ENCODE measurements at regions not wholly inside any gene's neighbourhood (a gene's known extent, or its start where the extent isn't known, plus 50 kb on each side); places are given as distances from the start of the nearest gene placed in this dataset.
A peak's percentile ranks its signal among the peaks of the same experiment; 100 is the strongest.

- Histone ChIP-seq H3K9me3 (no peaks in the 10 kb centered on the region), H3K27me3 (no peaks in the 10 kb centered on the region), H3K36me3 (no peaks in the 10 kb centered on the region), H3K4me3 (ENCODE audit: low read depth, low read length) (no peak overlapping the region), H3K4me1 (peaks cover 19% of the 10 kb centered on the region)
- TF ChIP-seq, protein P1, sequence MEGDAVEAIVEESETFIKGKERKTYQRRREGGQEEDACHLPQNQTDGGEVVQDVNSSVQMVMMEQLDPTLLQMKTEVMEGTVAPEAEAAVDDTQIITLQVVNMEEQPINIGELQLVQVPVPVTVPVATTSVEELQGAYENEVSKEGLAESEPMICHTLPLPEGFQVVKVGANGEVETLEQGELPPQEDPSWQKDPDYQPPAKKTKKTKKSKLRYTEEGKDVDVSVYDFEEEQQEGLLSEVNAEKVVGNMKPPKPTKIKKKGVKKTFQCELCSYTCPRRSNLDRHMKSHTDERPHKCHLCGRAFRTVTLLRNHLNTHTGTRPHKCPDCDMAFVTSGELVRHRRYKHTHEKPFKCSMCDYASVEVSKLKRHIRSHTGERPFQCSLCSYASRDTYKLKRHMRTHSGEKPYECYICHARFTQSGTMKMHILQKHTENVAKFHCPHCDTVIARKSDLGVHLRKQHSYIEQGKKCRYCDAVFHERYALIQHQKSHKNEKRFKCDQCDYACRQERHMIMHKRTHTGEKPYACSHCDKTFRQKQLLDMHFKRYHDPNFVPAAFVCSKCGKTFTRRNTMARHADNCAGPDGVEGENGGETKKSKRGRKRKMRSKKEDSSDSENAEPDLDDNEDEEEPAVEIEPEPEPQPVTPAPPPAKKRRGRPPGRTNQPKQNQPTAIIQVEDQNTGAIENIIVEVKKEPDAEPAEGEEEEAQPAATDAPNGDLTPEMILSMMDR (IDR thresholded peaks at IDR 0.05; ENCODE audit: low read depth, low read length): no peak
- no peak for DNase-seq
Measured at GRCh38 chr12:43284486-43285158, 267.4 kb downstream of the ADAMTS20 start.

DNA sequence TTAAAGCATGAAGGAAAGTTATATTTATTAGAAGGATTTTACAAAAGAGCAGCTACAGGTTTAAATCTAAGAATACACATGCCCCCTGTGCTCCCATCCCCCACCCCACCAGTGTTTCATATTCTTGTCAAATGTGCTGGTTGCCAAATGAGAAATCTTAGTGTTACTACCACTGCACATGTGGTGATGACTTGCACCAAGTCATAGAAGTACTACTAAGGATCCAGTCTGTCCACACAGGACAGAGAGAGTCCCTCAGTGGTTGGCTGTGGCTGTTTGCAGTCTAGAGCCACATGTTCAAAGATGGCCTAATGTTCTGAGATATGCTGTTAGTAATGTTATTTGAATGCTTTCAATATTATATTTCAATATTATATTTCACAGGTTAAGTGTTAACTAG lies 268.8 kb downstream of the ADAMTS20 start:
- DNase-seq: no peak
- no peak overlapping the region for H3K4me3 ChIP-seq (ENCODE audit: low read depth, low read length)
- TF ChIP-seq, protein P1 (IDR thresholded peaks at IDR 0.05; ENCODE audit: low read depth, low read length): no peak
- H3K9me3 ChIP-seq: no peaks in the 10 kb centered on the region
- H3K36me3 ChIP-seq: no peaks in the 10 kb centered on the region
- no peaks in the 10 kb centered on the region for H3K27me3 ChIP-seq
- H3K4me1 ChIP-seq: peaks cover 19% of the 10 kb centered on the region

DNA sequence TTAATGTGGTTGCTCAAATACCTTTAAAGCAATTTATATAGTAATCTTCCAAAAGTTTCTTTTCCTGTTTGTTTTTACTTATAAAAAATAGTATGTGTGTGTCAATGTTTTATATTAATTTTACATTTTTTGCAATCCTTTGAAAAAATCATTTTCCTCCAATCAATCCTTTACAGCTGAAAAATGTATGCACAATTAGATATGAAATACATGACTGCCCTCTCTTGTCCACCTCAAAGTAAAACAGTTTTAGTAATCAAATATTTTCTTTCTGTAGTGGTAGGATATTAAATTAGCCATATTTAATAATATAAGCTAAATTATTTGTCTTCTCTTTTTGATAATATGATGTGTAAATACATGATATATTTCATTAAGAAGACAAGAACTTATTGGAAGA lies 269.9 kb downstream of the ADAMTS20 start:
- Histone ChIP-seq H3K9me3 (no peaks in the 10 kb centered on the region), H3K4me1 (peaks cover 12% of the 10 kb centered on the region), H3K27me3 (no peaks in the 10 kb centered on the region), H3K4me3 (ENCODE audit: low read depth, low read length) (no peak overlapping the region), H3K36me3 (no peaks in the 10 kb centered on the region)
- DNase-seq: no peak
- TF ChIP-seq, protein P1 (IDR thresholded peaks at IDR 0.05; ENCODE audit: low read depth, low read length): peak; percentile 47; the same call in 1 of the 2 replicates

- peaks cover 9% of the 10 kb centered on the region for H3K4me1 ChIP-seq
- H3K27me3 ChIP-seq: no peaks in the 10 kb centered on the region
- peak; percentile 20 for DNase-seq
- no peaks in the 10 kb centered on the region for H3K9me3 ChIP-seq
- H3K36me3 ChIP-seq: no peaks in the 10 kb centered on the region
- no peak overlapping the region for H3K4me3 ChIP-seq (ENCODE audit: low read depth, low read length)
- TF ChIP-seq, protein P1 (IDR thresholded peaks at IDR 0.05; ENCODE audit: low read depth, low read length): no peak
Measured at GRCh38 chr12:43281563-43281962, 270.4 kb downstream of the ADAMTS20 start.

GRCh38 chr12:43278541-43278832 lies 273.5 kb downstream of the ADAMTS20 start:
- no peaks in the 10 kb centered on the region for H3K36me3 ChIP-seq
- no peaks in the 10 kb centered on the region for H3K27me3 ChIP-seq
- H3K9me3 ChIP-seq: no peaks in the 10 kb centered on the region
- H3K4me1 ChIP-seq: peaks cover 9% of the 10 kb centered on the region
- TF ChIP-seq, protein P1 (IDR thresholded peaks at IDR 0.05; ENCODE audit: low read depth, low read length): no peak
- no peak overlapping the region for H3K4me3 ChIP-seq (ENCODE audit: low read depth, low read length)
- no peak for DNase-seq

GRCh38 chr12:43277651-43278540 lies 274.1 kb downstream of the ADAMTS20 start:
- Histone ChIP-seq H3K4me3 (ENCODE audit: low read depth, low read length) (no peak overlapping the region), H3K9me3 (no peaks in the 10 kb centered on the region), H3K27me3 (no peaks in the 10 kb centered on the region), H3K4me1 (peaks cover 9% of the 10 kb centered on the region), H3K36me3 (no peaks in the 10 kb centered on the region)
- TF ChIP-seq, protein P1 (IDR thresholded peaks at IDR 0.05; ENCODE audit: low read depth, low read length): no peak
- no peak for DNase-seq

Measured in BE2C (cell line).